Fibroblast of villous mesenchyme (primary cell): ENCODE measurements at regions not wholly inside any gene's neighbourhood (a gene's known extent, or its start where the extent isn't known, plus 50 kb on each side); places are given as distances from the start of the nearest gene placed in this dataset.
A peak's percentile ranks its signal among the peaks of the same experiment; 100 is the strongest.

Experiments
- DNase-seq: peaks from one replicate; pipeline ENCODE4 v3.0.0-alpha.2; 2010; ENCODE audit warnings: low read depth
- H3K4me3 ChIP-seq: 2 replicates; pipeline ENCODE4 v1.5.1; 2011; ENCODE audit warnings: low read depth, mild to moderate bottlenecking, low read length
- TF ChIP-seq, protein P1 (sequence below): IDR thresholded peaks from 2 replicates; pipeline ENCODE4 v1.5.1; 2012; ENCODE audit warnings: low read depth, mild to moderate bottlenecking, low read length; ENCODE audit not compliant: insufficient read depth

GRCh38 chr11:10641912-10642697 is 51.5 kb downstream of the IRAG1 start:
- H3K4me3 ChIP-seq = no peak overlapping the region
- TF ChIP-seq, protein P1, sequence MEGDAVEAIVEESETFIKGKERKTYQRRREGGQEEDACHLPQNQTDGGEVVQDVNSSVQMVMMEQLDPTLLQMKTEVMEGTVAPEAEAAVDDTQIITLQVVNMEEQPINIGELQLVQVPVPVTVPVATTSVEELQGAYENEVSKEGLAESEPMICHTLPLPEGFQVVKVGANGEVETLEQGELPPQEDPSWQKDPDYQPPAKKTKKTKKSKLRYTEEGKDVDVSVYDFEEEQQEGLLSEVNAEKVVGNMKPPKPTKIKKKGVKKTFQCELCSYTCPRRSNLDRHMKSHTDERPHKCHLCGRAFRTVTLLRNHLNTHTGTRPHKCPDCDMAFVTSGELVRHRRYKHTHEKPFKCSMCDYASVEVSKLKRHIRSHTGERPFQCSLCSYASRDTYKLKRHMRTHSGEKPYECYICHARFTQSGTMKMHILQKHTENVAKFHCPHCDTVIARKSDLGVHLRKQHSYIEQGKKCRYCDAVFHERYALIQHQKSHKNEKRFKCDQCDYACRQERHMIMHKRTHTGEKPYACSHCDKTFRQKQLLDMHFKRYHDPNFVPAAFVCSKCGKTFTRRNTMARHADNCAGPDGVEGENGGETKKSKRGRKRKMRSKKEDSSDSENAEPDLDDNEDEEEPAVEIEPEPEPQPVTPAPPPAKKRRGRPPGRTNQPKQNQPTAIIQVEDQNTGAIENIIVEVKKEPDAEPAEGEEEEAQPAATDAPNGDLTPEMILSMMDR = no peak
- DNase-seq = no peak

- TF ChIP-seq, protein P1 = no peak
- H3K4me3 ChIP-seq = no peak overlapping the region
- no peak for DNase-seq
Observed at GRCh38 chr11:10641177-10641911, 52.2 kb downstream of the IRAG1 start.

GRCh38 chr11:10640308-10640707 is 53.2 kb downstream of the IRAG1 start:
- no peak overlapping the region for H3K4me3 ChIP-seq
- TF ChIP-seq, protein P1 = no peak
- DNase-seq = peak; percentile 57

GRCh38 chr11:10639350-10639749 is 54.2 kb downstream of the IRAG1 start:
- DNase-seq = no peak
- H3K4me3 ChIP-seq = no peak overlapping the region
- TF ChIP-seq, protein P1 = no peak

GRCh38 chr11:10638316-10638925 is 55.1 kb downstream of the IRAG1 start:
- no peak overlapping the region for H3K4me3 ChIP-seq
- TF ChIP-seq, protein P1 = no peak
- DNase-seq = peak; percentile 24

DNA sequence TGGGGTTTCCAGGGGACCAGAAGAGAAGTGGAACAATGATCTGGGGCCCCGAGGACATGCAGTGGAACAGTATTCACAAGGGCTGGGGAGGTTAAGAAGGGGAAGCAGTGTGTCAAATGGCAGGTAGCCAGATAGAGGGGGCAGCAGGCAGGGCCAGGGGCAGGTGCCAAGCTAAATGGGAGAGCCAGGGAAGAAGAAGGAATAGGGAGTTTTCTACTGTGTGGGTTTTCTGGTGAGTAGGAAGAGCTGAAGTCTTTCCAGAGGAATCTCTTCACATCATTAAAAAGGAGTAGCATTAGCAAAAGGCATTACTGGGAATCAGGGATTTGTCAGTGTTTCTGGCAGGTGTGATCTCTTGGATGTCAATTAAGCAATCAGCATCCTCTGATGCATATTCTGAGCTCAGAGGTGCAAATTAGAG is 55.8 kb downstream of the IRAG1 start:
- TF ChIP-seq, protein P1 = no peak
- DNase-seq = no peak

More for the DNA sequence above, 55.8 kb downstream of the IRAG1 start:
- no peak overlapping the region for H3K4me3 ChIP-seq
